GM12875 (cell line): ENCODE measurements at regions not wholly inside any gene's neighbourhood (a gene's known extent, or its start where the extent isn't known, plus 50 kb on each side); places are given as distances from the start of the nearest gene placed in this dataset.
"Not testable (repeated sequence)": the region's sequence is repeated elsewhere in the genome, so short reads cannot be mapped to it uniquely, and the experiment has no call there.

Experiments used
- H3K4me3 ChIP-seq: one replicate; pipeline ENCODE4 v1.5.1; 2011; ENCODE audit warnings: low read depth, low read length, control low read depth
- CTCF ChIP-seq: IDR thresholded peaks from 2 replicates; pipeline ENCODE4 v1.5.1; 2011; ENCODE audit warnings: low read depth, mild to moderate bottlenecking, control low read depth, inconsistent platforms, low read length, moderate library complexity, borderline replicate concordance; ENCODE audit not compliant: insufficient read depth

DNA sequence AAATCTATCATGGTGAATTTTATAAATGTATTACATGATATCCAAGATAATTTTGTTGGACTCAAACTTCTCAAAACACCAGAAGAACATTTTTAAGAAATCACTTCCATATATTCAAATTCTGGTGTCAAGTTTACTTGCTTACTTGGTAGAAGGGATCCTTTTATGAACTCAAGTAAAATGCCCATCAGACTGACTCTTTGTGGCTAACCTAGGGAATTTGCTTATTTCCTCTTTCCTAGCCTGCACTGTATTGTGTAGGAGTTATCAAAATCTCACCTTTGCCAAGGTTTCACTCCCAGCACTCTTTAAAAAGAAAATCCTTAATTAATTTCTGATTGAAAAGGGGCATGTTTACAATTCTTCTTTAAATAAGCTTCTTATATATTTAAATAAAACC is 196.5 kb downstream of the DUSP6 start:
- no peak overlapping the region for H3K4me3 ChIP-seq
- TF ChIP-seq CTCF = no peak

DNA sequence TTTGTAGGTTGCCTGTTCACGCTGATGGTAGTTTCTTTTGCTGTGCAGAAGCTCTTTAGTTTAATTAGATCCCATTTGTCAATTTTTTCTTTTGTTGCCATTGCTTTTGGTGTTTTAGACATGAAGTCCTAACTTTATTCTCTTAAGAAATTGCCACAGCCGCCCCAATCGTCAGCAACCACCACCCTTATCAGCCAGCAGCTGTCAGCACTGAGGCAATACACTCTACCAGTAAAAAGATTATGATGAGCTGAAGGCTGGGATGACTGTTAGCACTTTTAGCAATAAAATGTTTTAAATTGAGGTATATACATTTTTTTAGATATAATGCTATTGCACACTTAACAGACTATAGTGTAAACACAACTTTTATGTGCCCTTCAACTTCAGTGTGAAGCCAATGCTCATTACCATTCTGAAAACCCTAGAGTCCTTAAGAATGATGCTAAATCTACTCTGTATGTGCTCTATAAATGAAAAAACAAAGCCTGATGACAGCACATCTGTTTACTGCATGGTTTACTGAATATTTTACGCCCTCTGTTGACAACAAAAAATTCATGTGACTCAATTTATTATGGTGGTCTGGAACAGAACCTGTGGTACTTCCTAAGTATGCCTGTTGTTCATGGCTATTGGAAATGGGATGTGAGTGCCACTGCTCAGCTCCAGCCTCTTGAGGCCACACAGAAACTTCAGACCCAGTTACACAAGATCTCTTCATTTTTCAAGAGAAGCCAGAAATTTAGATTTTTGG is 197.4 kb downstream of the DUSP6 start:
- no peak for TF ChIP-seq CTCF
- no peak overlapping the region for H3K4me3 ChIP-seq

DNA sequence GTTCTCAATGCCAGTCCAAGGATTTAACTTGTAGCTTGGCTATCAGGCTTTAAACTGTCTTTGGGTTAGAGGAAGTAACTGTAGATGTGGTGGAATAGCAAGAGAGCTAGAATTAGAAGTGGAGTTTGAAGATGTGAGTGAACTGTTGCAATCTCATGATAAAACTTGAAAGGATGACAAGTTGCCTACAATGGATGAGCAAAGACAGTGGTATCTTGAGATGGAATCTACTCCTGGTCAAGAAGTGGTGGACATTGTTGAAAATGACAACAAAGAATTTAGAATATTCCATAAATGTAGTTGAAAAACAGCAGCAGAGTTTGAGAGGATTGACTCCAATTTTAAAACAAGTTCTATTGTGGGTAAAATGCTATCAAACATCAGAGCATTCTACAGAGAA is 199.0 kb downstream of the DUSP6 start:
- H3K4me3 ChIP-seq = no peak overlapping the region
- TF ChIP-seq CTCF = no peak

DNA sequence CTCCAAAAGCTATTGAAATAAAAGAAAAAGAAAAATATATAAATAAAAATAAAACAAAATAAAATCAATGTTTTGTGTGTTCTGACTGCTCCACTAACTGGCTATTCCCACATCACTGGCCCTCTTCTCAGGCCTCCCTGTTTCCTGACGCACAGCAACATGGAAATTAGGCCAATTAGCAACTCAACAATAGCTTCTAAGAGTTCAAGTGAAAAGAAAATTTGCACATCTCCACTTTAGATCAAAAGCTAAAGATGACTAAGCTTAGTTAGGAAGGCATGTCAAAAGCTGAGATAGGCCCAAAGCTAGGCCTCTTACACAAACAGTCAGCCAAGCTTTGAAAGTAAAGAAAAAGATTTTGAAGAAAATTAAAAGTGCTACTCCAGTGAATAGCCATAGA is 200.8 kb downstream of the DUSP6 start:
- no peak for TF ChIP-seq CTCF
- no peak overlapping the region for H3K4me3 ChIP-seq

- not testable (repeated sequence) for H3K4me3 ChIP-seq
Observed at GRCh38 chr12:89150789-89151188, 201.5 kb downstream of the DUSP6 start.

- H3K4me3 ChIP-seq = no peak overlapping the region
- TF ChIP-seq CTCF = no peak
Observed at GRCh38 chr12:89140602-89141238, 211.6 kb downstream of the DUSP6 start.

DNA sequence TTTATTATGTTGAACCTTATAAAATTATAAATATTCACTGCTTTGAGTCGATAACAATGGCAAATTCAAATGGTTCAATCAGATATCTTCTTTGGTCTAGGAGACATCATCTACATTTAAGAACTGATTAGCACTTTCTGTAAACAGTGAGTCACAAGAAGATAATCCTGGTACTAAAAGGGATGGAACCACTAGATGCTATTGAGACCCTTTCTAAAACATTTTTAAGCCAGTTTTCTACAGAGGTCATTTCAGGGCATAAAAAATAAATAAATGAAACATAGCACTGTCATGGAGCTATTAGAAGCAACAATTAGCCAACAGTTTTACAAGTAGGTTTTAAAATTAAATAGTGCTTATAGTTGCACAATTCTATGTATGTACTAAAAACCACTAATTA is 212.2 kb downstream of the DUSP6 start:
- TF ChIP-seq CTCF = no peak

More for the DNA sequence above, 212.2 kb downstream of the DUSP6 start:
- no peak overlapping the region for H3K4me3 ChIP-seq
